LHCN-M2 (cell line): ENCODE measurements at regions not wholly inside any gene's neighbourhood (a gene's known extent, or its start where the extent isn't known, plus 50 kb on each side); places are given as distances from the start of the nearest gene placed in this dataset.
"Not testable (repeated sequence)": the region's sequence is repeated elsewhere in the genome, so short reads cannot be mapped to it uniquely, and the experiment has no call there.

ENCODE experiments used
- DNase-seq: peaks from one replicate; pipeline ENCODE4 v3.0.0-alpha.2; 2012; ENCODE audit warnings: low read depth

GRCh38 chr9:134545543-134546245 lies 95.9 kb upstream of the COL5A1 start:
- no peak for DNase-seq

GRCh38 chr9:134546246-134546731 lies 95.3 kb upstream of the COL5A1 start:
- no peak for DNase-seq

- no peak for DNase-seq
These were observed 94.9 kb upstream of the COL5A1 start for GRCh38 chr9:134546746-134547145.

GRCh38 chr9:134547161-134548100 lies 94.2 kb upstream of the COL5A1 start:
- no peak for DNase-seq

- DNase-seq: no peak
These were observed 93.4 kb upstream of the COL5A1 start for GRCh38 chr9:134548185-134548584.

GRCh38 chr9:134548618-134549017 lies 93.0 kb upstream of the COL5A1 start:
- DNase-seq: no peak

- no peak for DNase-seq
These were observed 92.3 kb upstream of the COL5A1 start for GRCh38 chr9:134549336-134549735.

GRCh38 chr9:134550081-134550480 lies 91.5 kb upstream of the COL5A1 start:
- not testable (repeated sequence) for DNase-seq

GRCh38 chr9:134550584-134550983 lies 91.0 kb upstream of the COL5A1 start:
- DNase-seq: no peak

GRCh38 chr9:134551176-134551575 lies 90.4 kb upstream of the COL5A1 start:
- no peak for DNase-seq

GRCh38 chr9:134551644-134552348 lies 89.8 kb upstream of the COL5A1 start:
- peak; percentile 88 for DNase-seq

- DNase-seq: no peak
These were observed 89.1 kb upstream of the COL5A1 start for GRCh38 chr9:134552349-134552990.

GRCh38 chr9:134553061-134553891 lies 88.3 kb upstream of the COL5A1 start:
- DNase-seq: peak; percentile 67

- DNase-seq: no peak
These were observed 87.6 kb upstream of the COL5A1 start for GRCh38 chr9:134553996-134554372.

GRCh38 chr9:134554373-134555093 lies 87.1 kb upstream of the COL5A1 start:
- DNase-seq: no peak

GRCh38 chr9:134555094-134555650 lies 86.4 kb upstream of the COL5A1 start:
- peak; percentile 92 for DNase-seq

GRCh38 chr9:134556531-134557068 lies 85.0 kb upstream of the COL5A1 start:
- DNase-seq: no peak

- DNase-seq: no peak
These were observed 84.3 kb upstream of the COL5A1 start for GRCh38 chr9:134557331-134557730.
